HepG2 (cell line): ENCODE measurements at regions not wholly inside any gene's neighbourhood (a gene's known extent, or its start where the extent isn't known, plus 50 kb on each side); places are given as distances from the start of the nearest gene placed in this dataset.

ENCODE experiments used
- ATAC-seq: fragments of 200-7000 bp; cut with Tn5 transposase; 3 replicates; pipeline ENCODE4 v1.9.1; 2020; ENCODE audit warnings: mild to moderate bottlenecking, moderate library complexity
- BruUV-seq: library from RNA; stranded (reverse); fragments of 400-500 nt; replicated peaks from 2 replicates; lab custom pipeline; 2021; lab: Mats Ljungman, UMichigan
- CTCF ChIA-PET: fragments of 300-600 bp; formaldehyde crosslinking; extraction: SDS; loops from one replicate; lab custom pipeline; 2021; ENCODE audit warnings: low total read pairs, inconsistent platforms, low intra/inter-chr PET ratio; lab: Yijun Ruan, JAX
- POLR2A ChIA-PET: fragments of 350-600 bp; sonication (Branson Sonifier 250); formaldehyde crosslinking; loops from one replicate; lab custom pipeline; 2020; ENCODE audit warnings: antibody characterized with exemption, inconsistent platforms; lab: Yijun Ruan, JAX
- DNase-seq: peaks from one replicate; pipeline ENCODE4 v3.0.0-alpha.2; 2015; ENCODE audit warnings: low spot score
- FAIRE-seq: peaks from 3 replicates; lab custom pipeline; 2011; peaks lifted over from hg19 to GRCh38; lab: Jason Lieb, UNC
- H2AFZ ChIP-seq: one replicate; pipeline ENCODE4 v1.6.1; 2011; ENCODE audit warnings: low read length, inconsistent platforms
- H3K27ac ChIP-seq: fragments of 300-600 bp; 3 replicates; pipeline ENCODE4 v1.8.0; 2011; ENCODE audit warnings: mixed run types, mild to moderate bottlenecking, mixed read lengths, low read length, inconsistent platforms; ENCODE audit not compliant: insufficient read depth; ENCODE audit errors: extremely low read length
- H3K27me3 ChIP-seq, 2 experiments: fragments of 200-600 bp in 1 of 2; 2 replicates in 1 of 2; 3 replicates in 1 of 2; pipeline versions ENCODE4 v1.6.0 to v1.8.0; 2011; ENCODE audit warnings: low read length in 2 of 2, mild to moderate bottlenecking in 2 of 2, moderate library complexity in 2 of 2, inconsistent platforms in 1 of 2; ENCODE audit not compliant: insufficient read depth in 2 of 2, control insufficient read depth in 1 of 2
- H3K36me3 ChIP-seq, 2 experiments: fragments of 200-600 bp in 1 of 2; replicated peaks in 1 of 2; 2 replicates in 1 of 2; 3 replicates in 1 of 2; pipeline versions ENCODE4 v1.5.1 to v1.8.0; 2011; ENCODE audit warnings: low read length in 2 of 2, inconsistent platforms in 1 of 2; ENCODE audit not compliant: insufficient read depth in 2 of 2, control insufficient read depth in 1 of 2
- H3K4me1 ChIP-seq: 2 replicates; pipeline ENCODE4 v1.5.1; 2012; ENCODE audit warnings: low read length, inconsistent platforms; ENCODE audit not compliant: insufficient read depth
- H3K4me2 ChIP-seq: 2 replicates; pipeline ENCODE4 v1.6.0; 2011; ENCODE audit warnings: low read depth, low read length, inconsistent platforms
- H3K4me3 ChIP-seq, 3 experiments: fragments of 200-600 bp in 1 of 3; sonication (generic), shearing (Covaris generic) in 1 of 3; replicated peaks in 1 of 3; 2 replicates each; pipeline ENCODE4 v1.5.1; 2011 to 2016; ENCODE audit warnings: low read length in 3 of 3, inconsistent platforms in 2 of 3, low read depth in 2 of 3, mild to moderate bottlenecking in 2 of 3, control low read depth in 1 of 3, mixed read lengths in 1 of 3; ENCODE audit not compliant: insufficient read depth in 1 of 3
- H3K79me2 ChIP-seq: one replicate; pipeline ENCODE4 v1.6.1; 2011; ENCODE audit warnings: low read length, inconsistent platforms; ENCODE audit not compliant: insufficient read depth
- H3K9ac ChIP-seq: 2 replicates; pipeline ENCODE4 v1.6.0; 2011; ENCODE audit warnings: mild to moderate bottlenecking, low read depth, low read length, inconsistent platforms; ENCODE audit not compliant: insufficient read depth
- H3K9me3 ChIP-seq: 2 replicates; pipeline ENCODE4 v1.5.1; 2012; ENCODE audit warnings: mild to moderate bottlenecking, low read length
- H4K20me1 ChIP-seq: 2 replicates; pipeline ENCODE4 v1.6.0; 2011; ENCODE audit warnings: inconsistent platforms, mild to moderate bottlenecking, low read length, moderate library complexity; ENCODE audit not compliant: insufficient read depth
- ATAD3A ChIP-seq: sonication (generic); formaldehyde crosslinking; IDR thresholded peaks from 2 replicates; pipeline ENCODE4 v1.4.0; 2020; ENCODE audit warnings: missing genetic modification reagents
- BRCA1 ChIP-seq: sonication (generic); formaldehyde crosslinking; IDR thresholded peaks from 2 replicates; pipeline ENCODE4 v1.4.0; 2020; ENCODE audit warnings: missing genetic modification reagents
- HBP1 ChIP-seq: IDR thresholded peaks from 2 replicates; pipeline ENCODE4 v1.6.1; 2016; ENCODE audit warnings: low read depth, control low read depth
- KLF13 ChIP-seq: sonication (generic); formaldehyde crosslinking; IDR thresholded peaks from 2 replicates; pipeline ENCODE4 v1.4.0; 2020; ENCODE audit warnings: mild to moderate bottlenecking, missing genetic modification reagents
- SP5 ChIP-seq: IDR thresholded peaks from 2 replicates; pipeline ENCODE4 v1.6.1; 2016; ENCODE audit warnings: low read depth, borderline replicate concordance
- TOE1 ChIP-seq: sonication (generic); formaldehyde crosslinking; IDR thresholded peaks from 2 replicates; pipeline ENCODE4 v1.4.0; 2020; ENCODE audit warnings: mild to moderate bottlenecking, missing genetic modification reagents
- ZNF343 ChIP-seq: sonication (generic); formaldehyde crosslinking; IDR thresholded peaks from 2 replicates; pipeline ENCODE4 v1.4.0; 2020; ENCODE audit warnings: mild to moderate bottlenecking, missing genetic modification reagents
- WGBS: methylation state at CpG from one replicate; pipeline ENCODE4 v1.1.6; 2017; ENCODE audit warnings: low lambda C conversion rate; 5-methylcytosine and 5-hydroxymethylcytosine counted together
- in situ Hi-C: cut with HindIII; loops from 2 replicates; pipeline ENCODE4 v1.10.0; 2017; ENCODE audit warnings: low pct_unique_long_range_greater_than_20kb; ENCODE audit not compliant: extremely low pct_ligation_motif_present
- intact Hi-C: fragments of 100-400 bp; cut with micrococcal nuclease; formaldehyde crosslinking; loops from one replicate; pipeline ENCODE4 v1.10.0; 2022; ENCODE audit not compliant: unreplicated experiment

GRCh38 chr9:89776795-89777525 lies 172.1 kb downstream of the GADD45G start:
- intact Hi-C loops: no loop called here
- no peaks in the 10 kb centered on the region for H3K4me1 ChIP-seq
- H3K27ac ChIP-seq: no peak overlapping the region
- ATAC-seq (no peak), DNase-seq (no peak), FAIRE-seq (no peak)
- H3K79me2 ChIP-seq: no peaks in the 10 kb centered on the region
- no peak overlapping the region for H3K4me2 ChIP-seq
- in situ Hi-C loops: no loop called here
- CTCF ChIA-PET: no interaction called here
- POLR2A ChIA-PET: no interaction called here
- no peaks in the 10 kb centered on the region for H4K20me1 ChIP-seq
- TF ChIP-seq SP5 (CRISPR knock-in tag): no peak
- no TSS peak for BruUV-seq
- no peak overlapping the region for H2AFZ ChIP-seq
- 41% methylated on average over 11 of the region's 11 CpGs for WGBS
- H3K9me3 ChIP-seq: no peaks in the 10 kb centered on the region
- no peaks in the 10 kb centered on the region for H3K36me3 ChIP-seq
- H3K27me3 ChIP-seq: peaks cover 0 to 8% of the 10 kb centered on the region in 2 experiments; a peak in 2 of 5 replicates
- no peak overlapping the region for H3K4me3 ChIP-seq
- H3K9ac ChIP-seq: no peak overlapping the region

DNA sequence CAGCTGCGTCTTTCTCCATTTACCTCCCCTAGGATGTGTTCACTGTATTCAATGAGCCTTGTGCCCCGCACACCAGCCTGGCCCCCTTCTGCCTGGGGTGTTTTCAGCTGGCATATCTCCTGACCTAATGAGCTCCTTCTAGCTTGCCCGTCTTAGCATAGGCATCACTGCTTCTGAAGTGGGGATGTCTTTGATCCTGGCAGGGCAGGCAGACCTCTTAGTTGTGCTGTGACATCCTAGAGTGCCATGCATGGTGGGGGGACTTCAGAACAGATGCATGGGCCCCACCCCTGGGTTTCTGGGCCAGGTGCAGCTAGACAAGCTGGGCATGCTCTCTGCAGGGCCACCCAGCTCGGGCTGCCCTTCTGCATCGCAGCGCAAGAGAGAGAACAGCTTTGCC lies 172.7 kb downstream of the GADD45G start:
- Histone ChIP-seq H3K4me1 (no peaks in the 10 kb centered on the region), H3K4me2 (no peak overlapping the region), H2AFZ (no peak overlapping the region), H3K9ac (no peak overlapping the region), H3K9me3 (no peaks in the 10 kb centered on the region), H3K4me3 (no peak overlapping the region), H3K36me3 (no peaks in the 10 kb centered on the region), H3K79me2 (no peaks in the 10 kb centered on the region), H3K27ac (no peak overlapping the region)
- CTCF ChIA-PET: no interaction called here
- DNase-seq: no peak
- BruUV-seq: no TSS peak
- in situ Hi-C loops (no loop called here), intact Hi-C loops (no loop called here)
- TF ChIP-seq ZNF343 (CRISPR knock-in tag) (no peak), HBP1 (CRISPR knock-in tag) (no peak), TOE1 (CRISPR knock-in tag) (no peak), BRCA1 (CRISPR knock-in tag) (no peak), KLF13 (CRISPR knock-in tag) (no peak), ATAD3A (CRISPR knock-in tag) (no peak)
- TF ChIP-seq, all 625 proteins: peak for 0
- ATAC-seq (no peak), FAIRE-seq (no peak)
- 47% methylated on average over 3 of the region's 6 CpGs for WGBS
- H4K20me1 ChIP-seq: no peaks in the 10 kb centered on the region
- POLR2A ChIA-PET: no interaction called here
- H3K27me3 ChIP-seq: peaks cover 0 to 8% of the 10 kb centered on the region in 2 experiments; a peak in 2 of 5 replicates
